NCI-H2196 treated with DMSO at 0.1 percent for 48 hours (cell line): ENCODE measurements at regions not wholly inside any gene's neighbourhood (a gene's known extent, or its start where the extent isn't known, plus 50 kb on each side); places are given as distances from the start of the nearest gene placed in this dataset.

ENCODE experiments used
- DNase-seq: peaks from one replicate; lab custom pipeline; 2025; ENCODE audit not compliant: unreplicated experiment; lab: John Stamatoyannopoulos, UW

- no peak for DNase-seq
Observed at GRCh38 chr13:21316376-21316775, 139.9 kb downstream of the MRPL57 start.

- no peak for DNase-seq
Observed at GRCh38 chr13:21318891-21319532, 140.1 kb downstream of the ZDHHC20 start.

- no peak for DNase-seq
Observed at GRCh38 chr13:21319869-21320641, 139.0 kb downstream of the ZDHHC20 start.

GRCh38 chr13:21320642-21321034, 138.5 kb downstream of the ZDHHC20 start:
- no peak for DNase-seq

- DNase-seq: no peak
Observed at GRCh38 chr13:21321269-21321668, 137.8 kb downstream of the ZDHHC20 start.

GRCh38 chr13:21322327-21322965, 136.7 kb downstream of the ZDHHC20 start:
- no peak for DNase-seq
